A549 (cell line): ENCODE measurements at regions not wholly inside any gene's neighbourhood (a gene's known extent, or its start where the extent isn't known, plus 50 kb on each side); places are given as distances from the start of the nearest gene placed in this dataset.

Experiments used
- CHD4 ChIP-seq: fragments of 200-600 bp; sonication (generic); IDR thresholded peaks from 2 replicates; pipeline ENCODE4 v1.6.1; 2016; ENCODE audit warnings: antibody characterized with exemption, mild to moderate bottlenecking, borderline replicate concordance
- ESRRA ChIP-seq: fragments of 150-350 bp; IDR thresholded peaks from 2 replicates; pipeline ENCODE4 v1.6.1; 2014; ENCODE audit warnings: mild to moderate bottlenecking, low read length, borderline replicate concordance
- FOSL2 ChIP-seq, 2 experiments: fragments of 450-650 bp in 1 of 2; fragments of >200 bp in 1 of 2; sonication (Bioruptor Twin) in 1 of 2; formaldehyde crosslinking; IDR thresholded peaks; 2 replicates each; pipeline versions ENCODE4 v1.5.0 to v1.6.1; 2016 to 2020; ENCODE audit warnings: mild to moderate bottlenecking in 1 of 2, moderate library complexity in 1 of 2
- GATA3 ChIP-seq: IDR thresholded peaks from 2 replicates; pipeline ENCODE4 v1.6.1; 2012; ENCODE audit warnings: borderline replicate concordance
- HOXA7 ChIP-seq: fragments of 250-450 bp; sonication (Bioruptor Pico); IDR thresholded peaks from 2 replicates; pipeline ENCODE4 v1.5.0; 2020; ENCODE audit warnings: mild to moderate bottlenecking, moderate library complexity
- JUN ChIP-seq, 2 experiments: fragments of >200 bp; sonication (Bioruptor Twin); formaldehyde crosslinking; IDR thresholded peaks; 2 replicates in 1 of 2; 3 replicates in 1 of 2; pipeline ENCODE4 v1.6.1; 2016 to 2017
- NFE2L2 ChIP-seq: fragments of 150-350 bp; conservative IDR thresholded peaks from 2 replicates; pipeline ENCODE4 v1.6.1; 2014; ENCODE audit warnings: low read length
- NR3C1 ChIP-seq: fragments of >200 bp; sonication (Bioruptor Twin); formaldehyde crosslinking; IDR thresholded peaks from 3 replicates; pipeline ENCODE4 v1.6.1; 2017
- POLR2A ChIP-seq: IDR thresholded peaks from 2 replicates; pipeline ENCODE4 v1.6.1; 2012; ENCODE audit warnings: mild to moderate bottlenecking, low read length
- RAD21 ChIP-seq, 2 experiments: fragments of >200 bp in 1 of 2; sonication (Bioruptor Twin) in 1 of 2; formaldehyde crosslinking in 1 of 2; IDR thresholded peaks in 1 of 2; conservative IDR thresholded peaks in 1 of 2; 2 replicates in 1 of 2; 3 replicates in 1 of 2; pipeline ENCODE4 v1.6.1; 2012 to 2018; ENCODE audit warnings: inconsistent platforms in 1 of 2
- TF ChIP-seq, protein P1 (sequence below): fragments of >200 bp; sonication (Bioruptor Twin); formaldehyde crosslinking; IDR thresholded peaks from 3 replicates; pipeline ENCODE4 v1.5.1; 2016
- TF ChIP-seq, protein P2 (sequence below): fragments of 150-350 bp; IDR thresholded peaks from 2 replicates; pipeline ENCODE4 v1.6.1; 2014; ENCODE audit warnings: low read depth, mild to moderate bottlenecking, low read length
- TF ChIP-seq, protein P3 (sequence below): fragments of 450-650 bp; IDR thresholded peaks from 2 replicates; pipeline ENCODE4 v1.6.1; 2014; ENCODE audit warnings: antibody characterized with exemption
- TF ChIP-seq, protein P4 (sequence below): fragments of 200-600 bp; sonication (generic); IDR thresholded peaks from 2 replicates; pipeline ENCODE4 v1.6.1; 2016; ENCODE audit warnings: antibody characterized with exemption, mild to moderate bottlenecking, moderate library complexity

DNA sequence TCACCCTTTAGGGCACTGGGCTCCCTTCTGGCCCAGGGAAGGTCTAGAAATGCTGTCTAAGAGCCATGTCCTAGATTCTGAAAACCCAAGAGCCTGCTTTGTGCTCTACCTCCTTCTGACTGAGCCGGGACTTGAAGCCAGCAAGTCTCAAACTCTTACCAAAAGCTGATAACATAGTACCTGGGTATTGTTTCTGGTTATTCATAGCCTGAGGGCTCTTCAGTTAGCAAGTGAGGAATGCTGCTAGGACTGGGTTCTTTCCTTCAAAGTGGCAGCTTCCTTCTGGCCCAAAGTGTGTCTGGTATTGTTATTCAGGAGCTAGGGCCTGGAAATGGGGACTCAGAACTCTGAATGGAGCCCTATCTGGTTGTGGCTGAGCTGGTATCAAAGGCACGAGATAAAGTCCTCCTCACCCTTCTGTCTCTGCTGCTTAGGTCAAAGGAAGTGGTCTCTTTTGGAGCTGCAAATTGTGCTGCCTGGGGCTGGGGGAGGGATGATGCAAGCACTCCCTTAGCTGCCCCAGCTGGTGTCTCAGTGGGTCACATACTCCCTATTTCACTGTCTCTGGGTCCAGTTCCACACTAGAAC lies 696.0 kb upstream of the CCDC179 start:
- TF ChIP-seq, protein P1, sequence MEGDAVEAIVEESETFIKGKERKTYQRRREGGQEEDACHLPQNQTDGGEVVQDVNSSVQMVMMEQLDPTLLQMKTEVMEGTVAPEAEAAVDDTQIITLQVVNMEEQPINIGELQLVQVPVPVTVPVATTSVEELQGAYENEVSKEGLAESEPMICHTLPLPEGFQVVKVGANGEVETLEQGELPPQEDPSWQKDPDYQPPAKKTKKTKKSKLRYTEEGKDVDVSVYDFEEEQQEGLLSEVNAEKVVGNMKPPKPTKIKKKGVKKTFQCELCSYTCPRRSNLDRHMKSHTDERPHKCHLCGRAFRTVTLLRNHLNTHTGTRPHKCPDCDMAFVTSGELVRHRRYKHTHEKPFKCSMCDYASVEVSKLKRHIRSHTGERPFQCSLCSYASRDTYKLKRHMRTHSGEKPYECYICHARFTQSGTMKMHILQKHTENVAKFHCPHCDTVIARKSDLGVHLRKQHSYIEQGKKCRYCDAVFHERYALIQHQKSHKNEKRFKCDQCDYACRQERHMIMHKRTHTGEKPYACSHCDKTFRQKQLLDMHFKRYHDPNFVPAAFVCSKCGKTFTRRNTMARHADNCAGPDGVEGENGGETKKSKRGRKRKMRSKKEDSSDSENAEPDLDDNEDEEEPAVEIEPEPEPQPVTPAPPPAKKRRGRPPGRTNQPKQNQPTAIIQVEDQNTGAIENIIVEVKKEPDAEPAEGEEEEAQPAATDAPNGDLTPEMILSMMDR = no peak
- TF ChIP-seq JUN (IDR thresholded peaks at IDR 0.05) (no peak), ESRRA (no peak), HOXA7 (CRISPR knock-in tag) (no peak), NFE2L2 (no peak), FOSL2 (IDR thresholded peaks at IDR 0.05) (no peak), FOSL2 (CRISPR knock-in tag; IDR thresholded peaks at IDR 0.05) (no peak), RAD21 (conservative IDR thresholded peaks at IDR 0.05 in 1 of 2, IDR thresholded peaks at IDR 0.05 in 1 of 2) (no peak), POLR2A (no peak), GATA3 (no peak), NR3C1 (no peak), CHD4 (no peak)
- TF ChIP-seq, protein P2, sequence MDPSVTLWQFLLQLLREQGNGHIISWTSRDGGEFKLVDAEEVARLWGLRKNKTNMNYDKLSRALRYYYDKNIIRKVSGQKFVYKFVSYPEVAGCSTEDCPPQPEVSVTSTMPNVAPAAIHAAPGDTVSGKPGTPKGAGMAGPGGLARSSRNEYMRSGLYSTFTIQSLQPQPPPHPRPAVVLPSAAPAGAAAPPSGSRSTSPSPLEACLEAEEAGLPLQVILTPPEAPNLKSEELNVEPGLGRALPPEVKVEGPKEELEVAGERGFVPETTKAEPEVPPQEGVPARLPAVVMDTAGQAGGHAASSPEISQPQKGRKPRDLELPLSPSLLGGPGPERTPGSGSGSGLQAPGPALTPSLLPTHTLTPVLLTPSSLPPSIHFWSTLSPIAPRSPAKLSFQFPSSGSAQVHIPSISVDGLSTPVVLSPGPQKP = no peak
- TF ChIP-seq, protein P3, sequence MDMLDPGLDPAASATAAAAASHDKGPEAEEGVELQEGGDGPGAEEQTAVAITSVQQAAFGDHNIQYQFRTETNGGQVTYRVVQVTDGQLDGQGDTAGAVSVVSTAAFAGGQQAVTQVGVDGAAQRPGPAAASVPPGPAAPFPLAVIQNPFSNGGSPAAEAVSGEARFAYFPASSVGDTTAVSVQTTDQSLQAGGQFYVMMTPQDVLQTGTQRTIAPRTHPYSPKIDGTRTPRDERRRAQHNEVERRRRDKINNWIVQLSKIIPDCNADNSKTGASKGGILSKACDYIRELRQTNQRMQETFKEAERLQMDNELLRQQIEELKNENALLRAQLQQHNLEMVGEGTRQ = no peak
- TF ChIP-seq, protein P4, sequence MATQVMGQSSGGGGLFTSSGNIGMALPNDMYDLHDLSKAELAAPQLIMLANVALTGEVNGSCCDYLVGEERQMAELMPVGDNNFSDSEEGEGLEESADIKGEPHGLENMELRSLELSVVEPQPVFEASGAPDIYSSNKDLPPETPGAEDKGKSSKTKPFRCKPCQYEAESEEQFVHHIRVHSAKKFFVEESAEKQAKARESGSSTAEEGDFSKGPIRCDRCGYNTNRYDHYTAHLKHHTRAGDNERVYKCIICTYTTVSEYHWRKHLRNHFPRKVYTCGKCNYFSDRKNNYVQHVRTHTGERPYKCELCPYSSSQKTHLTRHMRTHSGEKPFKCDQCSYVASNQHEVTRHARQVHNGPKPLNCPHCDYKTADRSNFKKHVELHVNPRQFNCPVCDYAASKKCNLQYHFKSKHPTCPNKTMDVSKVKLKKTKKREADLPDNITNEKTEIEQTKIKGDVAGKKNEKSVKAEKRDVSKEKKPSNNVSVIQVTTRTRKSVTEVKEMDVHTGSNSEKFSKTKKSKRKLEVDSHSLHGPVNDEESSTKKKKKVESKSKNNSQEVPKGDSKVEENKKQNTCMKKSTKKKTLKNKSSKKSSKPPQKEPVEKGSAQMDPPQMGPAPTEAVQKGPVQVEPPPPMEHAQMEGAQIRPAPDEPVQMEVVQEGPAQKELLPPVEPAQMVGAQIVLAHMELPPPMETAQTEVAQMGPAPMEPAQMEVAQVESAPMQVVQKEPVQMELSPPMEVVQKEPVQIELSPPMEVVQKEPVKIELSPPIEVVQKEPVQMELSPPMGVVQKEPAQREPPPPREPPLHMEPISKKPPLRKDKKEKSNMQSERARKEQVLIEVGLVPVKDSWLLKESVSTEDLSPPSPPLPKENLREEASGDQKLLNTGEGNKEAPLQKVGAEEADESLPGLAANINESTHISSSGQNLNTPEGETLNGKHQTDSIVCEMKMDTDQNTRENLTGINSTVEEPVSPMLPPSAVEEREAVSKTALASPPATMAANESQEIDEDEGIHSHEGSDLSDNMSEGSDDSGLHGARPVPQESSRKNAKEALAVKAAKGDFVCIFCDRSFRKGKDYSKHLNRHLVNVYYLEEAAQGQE = no peak
